ENCODE measurements at regions not wholly inside any gene's neighbourhood (a gene's known extent, or its start where the extent isn't known, plus 50 kb on each side); places are given as distances from the start of the nearest gene placed in this dataset.

GRCh38 chr12:25009496-25010092 is 60.7 kb upstream of the BCAT1 start:
- no peak for DNase-seq

GRCh38 chr12:25005376-25005775 is 56.5 kb upstream of the BCAT1 start:
- DNase-seq, result no peak

GRCh38 chr12:25004447-25004846 is 55.5 kb upstream of the BCAT1 start:
- no peak for DNase-seq

GRCh38 chr12:25001311-25001710 is 52.4 kb upstream of the BCAT1 start:
- no peak for DNase-seq

Data from amygdala (tissue), 56 donors.